Stimulated activated CD4-positive, alpha-beta T cell treated with anti-CD3 and anti-CD28 coated beads, TNF-alpha, amount 100 ng/mL, for 48 hours (primary cell): ENCODE measurements at regions not wholly inside any gene's neighbourhood (a gene's known extent, or its start where the extent isn't known, plus 50 kb on each side); places are given as distances from the start of the nearest gene placed in this dataset.
"Not testable (repeated sequence)": the region's sequence is repeated elsewhere in the genome, so short reads cannot be mapped to it uniquely, and the experiment has no call there.

Experiments used
- DNase-seq, 3 donors: peaks; one replicate each; pipeline ENCODE4 v3.0.0-alpha.2; 2020; ENCODE audit warnings: low read depth in 3 of 3

DNA sequence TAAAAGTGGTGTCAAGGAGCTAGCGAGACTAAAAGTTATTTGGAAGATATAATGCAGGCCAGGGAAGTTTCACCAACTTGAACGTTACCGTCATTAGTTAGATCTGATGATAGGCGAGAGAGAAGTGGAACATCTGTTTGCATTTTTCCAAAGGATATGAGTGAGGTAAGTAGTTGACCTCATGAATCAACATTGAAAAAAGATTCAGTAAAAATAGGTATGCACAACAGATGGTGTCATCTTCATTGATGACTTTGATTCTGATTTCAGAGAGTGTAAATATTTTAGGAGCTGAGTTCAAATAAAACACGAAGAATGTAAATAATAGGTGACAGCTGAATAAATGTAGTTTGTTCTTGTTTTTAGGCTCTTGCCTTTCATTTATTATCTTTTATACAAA, 998.9 kb upstream of the CDH6 start:
- DNase-seq: no peak

DNA sequence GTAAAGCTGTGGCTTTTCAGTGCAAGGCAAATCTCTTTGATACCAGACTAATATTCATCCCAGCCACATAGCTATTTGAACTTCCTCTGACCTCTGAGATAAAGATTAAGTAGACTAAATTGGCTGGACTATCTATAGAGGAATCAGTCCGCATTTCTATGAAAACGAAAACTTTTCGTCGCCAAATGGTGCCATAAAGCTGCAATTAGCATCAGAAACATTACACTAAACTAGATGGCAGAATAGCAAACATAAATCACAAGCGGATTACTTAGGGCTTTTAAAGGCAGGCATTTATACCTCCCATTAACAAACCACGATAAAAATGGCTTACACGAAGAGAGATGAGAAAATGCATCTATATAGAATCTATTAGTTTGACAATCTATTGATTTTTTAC, 1009.7 kb upstream of the CDH6 start:
- no peak for DNase-seq

DNA sequence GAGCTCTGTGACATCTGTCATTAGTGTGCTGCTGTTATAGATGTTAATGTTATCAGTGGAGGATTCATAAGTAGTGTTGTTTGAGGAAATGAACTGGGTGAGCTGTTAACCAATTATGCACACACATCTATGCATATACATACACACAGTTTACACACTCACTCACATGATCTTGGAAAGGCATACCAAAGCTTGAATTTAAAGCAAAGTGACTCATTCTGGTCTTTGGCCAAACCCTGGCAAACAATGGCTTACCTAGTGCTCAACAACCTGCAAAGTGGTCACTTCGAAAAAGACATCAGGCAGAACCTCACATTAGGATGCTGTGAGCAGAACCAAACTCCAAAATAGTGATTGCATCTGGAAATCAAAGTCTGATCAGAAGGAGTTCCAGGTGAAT, 1037.3 kb upstream of the CDH6 start:
- no peak for DNase-seq

DNA sequence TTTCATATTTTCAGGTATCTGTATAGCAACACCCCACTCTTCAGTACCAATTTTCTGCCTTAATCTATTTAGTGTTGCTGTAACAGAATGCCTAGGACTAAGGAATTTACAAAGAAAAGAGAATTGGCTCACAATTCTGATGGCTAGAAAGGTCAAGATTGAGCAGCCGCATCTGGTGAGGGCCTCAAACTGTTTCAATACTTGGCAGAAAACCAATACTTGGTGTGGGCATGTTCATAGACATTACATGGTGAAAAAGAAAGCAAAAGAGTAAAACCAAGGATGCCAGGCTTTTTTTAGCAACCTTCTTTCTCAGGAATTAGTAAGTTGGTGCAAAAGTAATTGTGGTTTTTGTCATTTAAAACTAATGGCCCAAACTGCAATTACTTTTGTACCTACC, 1041.1 kb upstream of the CDH6 start:
- no peak for DNase-seq

DNA sequence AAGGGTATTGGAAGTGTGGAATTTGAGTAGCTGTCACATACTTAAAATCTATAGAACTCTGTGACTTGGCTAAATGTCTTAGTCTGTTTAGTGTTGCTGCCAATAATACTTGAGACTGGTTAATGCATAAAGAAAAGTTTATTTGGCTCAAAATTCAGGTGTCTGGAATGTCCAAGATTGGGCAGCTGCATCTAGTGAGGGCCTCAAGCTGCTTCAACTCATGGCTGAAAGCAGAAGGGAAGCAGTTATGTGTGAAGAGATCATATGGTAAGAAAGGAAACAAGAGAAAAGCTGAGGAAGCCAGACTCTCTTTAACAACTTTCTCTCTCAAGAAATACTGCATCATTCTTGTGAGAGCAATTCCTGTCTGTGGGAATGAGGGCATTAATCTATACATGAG, 1043.3 kb upstream of the CDH6 start:
- no peak for DNase-seq

DNA sequence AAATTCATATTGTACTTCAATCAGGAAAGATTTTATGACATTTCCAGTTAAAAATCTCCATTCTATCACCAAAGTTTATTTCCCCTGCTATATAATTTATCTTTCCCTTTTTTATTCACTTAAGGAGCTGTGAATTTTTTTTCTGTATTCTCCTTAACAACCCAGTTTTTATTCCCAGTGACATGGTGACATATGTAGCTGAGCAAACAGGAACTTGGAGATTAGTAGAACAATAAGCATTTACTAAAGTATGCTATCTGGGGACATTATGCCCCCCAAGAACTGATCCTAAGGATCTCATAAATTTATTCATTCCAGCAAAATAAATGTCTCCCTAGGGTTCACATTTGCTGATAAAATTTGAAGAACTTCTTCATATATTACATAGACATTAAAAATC, 1044.0 kb upstream of the CDH6 start:
- no peak for DNase-seq

DNA sequence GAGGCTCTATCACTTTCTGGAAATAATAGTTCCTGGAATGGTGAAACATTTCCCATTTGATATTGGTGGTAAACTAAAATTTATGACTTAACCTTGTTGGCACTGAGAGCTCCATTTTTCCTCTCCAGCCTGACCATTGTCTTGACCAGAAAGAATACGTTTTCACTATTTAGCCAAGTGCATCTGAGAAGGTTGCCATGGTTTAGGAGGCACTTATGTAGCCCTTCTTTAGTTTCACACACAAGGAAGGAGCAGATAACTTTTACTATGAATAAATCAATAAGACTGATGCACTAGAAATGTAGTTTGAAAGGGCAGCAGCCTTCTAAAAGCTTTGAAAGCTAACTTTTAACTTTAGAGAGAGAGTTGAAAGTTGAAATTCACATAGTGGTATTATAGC, 1045.5 kb upstream of the CDH6 start:
- DNase-seq: no peak

DNA sequence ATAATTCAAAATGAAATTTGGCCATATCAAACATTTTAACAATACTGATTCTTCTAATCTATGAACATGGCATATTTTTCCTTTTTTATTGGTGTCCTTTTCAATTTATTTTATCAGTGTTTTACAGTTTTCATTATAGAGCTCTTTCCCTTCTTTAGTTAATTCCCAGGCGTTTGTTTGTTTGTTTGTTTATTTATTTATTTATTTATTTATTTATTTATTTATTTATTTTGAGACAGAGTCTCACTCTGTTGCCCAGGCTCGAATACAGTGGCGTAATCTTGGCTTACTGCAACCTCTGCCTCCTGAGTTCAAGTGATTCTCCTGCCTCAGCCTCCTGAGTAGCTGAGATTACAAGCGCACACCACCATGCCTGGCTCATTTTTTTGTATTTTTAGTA, 1049.4 kb upstream of the CDH6 start:
- not testable (repeated sequence) for DNase-seq

DNA sequence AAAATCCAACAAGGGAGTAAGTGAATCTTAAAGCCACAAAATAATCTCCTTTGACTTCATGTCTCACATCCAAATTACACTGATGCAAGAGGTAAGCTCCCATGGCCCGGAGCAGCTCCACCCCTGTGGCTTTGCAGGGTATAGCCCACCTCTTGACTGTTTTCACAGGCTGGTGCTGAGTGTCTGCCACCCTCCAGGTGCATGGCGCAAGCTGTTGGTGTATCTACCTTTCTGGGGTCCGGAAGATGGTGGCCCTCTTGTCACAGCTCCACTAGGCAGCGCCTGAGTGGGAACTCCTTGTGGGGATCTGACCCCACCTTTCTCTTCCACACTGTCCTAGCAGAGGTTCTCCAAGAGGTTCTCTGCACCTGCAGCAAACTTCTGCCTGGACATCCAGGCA, 1051.1 kb upstream of the CDH6 start:
- DNase-seq: no peak

DNA sequence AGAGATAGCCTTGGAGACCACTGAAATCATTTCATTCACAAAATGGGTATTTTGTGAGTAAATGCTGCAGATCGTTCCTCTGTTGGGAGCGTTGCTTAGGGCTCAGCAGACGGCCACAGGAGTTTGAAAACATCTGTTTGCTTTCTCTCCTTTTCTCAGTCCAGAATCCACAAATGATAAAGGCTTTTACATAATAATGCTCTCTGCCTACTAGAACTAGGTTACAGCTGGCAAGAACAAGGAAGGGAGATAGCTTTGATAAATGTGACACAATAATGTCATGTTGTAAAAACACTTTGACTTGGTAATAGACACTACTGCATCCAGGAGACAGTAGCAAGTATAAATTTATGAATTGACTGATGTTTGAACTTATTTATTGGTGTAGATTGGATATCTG, 1072.4 kb upstream of the CDH6 start:
- no peak for DNase-seq

DNA sequence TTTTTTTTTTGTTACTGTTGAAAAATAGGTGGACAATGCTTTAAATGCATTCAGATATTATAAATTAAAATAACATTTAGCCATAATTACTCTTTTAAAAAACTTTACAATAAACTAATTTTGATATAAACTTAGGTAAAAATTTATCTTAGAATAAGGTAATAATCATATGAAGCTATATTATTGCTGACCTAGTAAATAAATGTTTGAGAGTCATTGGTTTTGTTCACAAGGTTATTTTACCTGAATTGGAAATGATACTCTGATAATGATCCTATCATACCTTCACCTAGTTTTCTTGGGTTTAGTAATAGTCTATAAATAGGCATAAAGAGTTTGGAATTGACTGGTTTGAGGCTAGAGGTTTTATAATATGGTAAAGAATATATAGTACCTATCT, 1076.4 kb upstream of the CDH6 start:
- no peak for DNase-seq

DNA sequence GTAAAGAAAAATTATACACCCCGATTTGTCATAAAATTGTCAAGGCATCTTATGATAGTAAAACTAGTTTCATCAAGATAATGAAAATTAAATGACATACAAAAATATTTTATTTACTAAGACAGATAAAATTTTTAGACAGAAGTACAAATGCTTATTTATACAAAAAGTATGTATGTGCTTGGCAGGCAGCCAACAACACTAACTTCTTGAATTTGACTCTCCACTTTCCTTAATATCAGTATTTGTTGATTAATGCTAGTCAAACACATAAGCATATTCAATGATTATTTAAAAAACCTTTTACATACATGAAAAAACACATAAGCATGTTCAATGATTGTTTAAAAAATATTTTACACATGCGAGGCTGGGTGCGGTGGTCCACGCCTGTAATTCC, 1079.9 kb upstream of the CDH6 start:
- no peak for DNase-seq

DNA sequence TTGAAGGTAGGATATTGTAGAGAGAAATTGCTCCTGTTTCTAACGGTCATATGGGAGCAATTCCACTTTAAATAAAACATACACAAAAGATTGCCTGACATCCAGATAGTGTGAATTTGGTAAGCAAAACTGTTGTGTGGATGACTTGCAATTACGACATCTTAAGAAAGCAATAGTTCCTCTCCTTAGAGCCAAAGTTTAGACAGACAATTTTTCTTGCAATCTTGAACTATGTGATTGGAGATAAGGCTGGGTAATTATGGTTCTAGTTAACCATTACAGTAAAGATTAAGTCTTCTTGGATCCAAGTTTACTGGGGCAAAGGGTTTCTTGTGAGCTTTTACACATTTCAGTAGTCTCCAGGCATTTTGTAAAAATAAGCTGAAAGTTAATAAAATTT, 1080.6 kb upstream of the CDH6 start:
- no peak for DNase-seq

DNA sequence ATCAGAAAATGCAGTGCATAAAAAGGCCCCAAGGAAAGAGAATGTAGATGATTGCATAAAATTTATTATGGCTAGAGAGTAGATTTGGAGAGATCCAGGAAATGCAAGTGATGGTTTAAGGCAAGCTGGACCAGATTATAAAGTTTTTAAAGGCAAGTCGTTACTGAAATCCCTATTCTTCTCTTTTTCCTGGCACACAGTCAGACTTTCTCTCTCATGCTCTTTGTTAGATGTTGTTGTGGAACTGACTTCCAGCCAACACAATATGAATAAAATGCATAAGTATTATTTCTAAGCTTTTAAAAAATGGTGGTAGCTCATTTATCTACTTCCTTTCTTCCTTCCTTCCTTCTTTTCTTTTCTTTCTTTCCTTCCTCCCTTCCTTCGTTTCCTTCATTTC, 1085.4 kb upstream of the CDH6 start:
- no peak for DNase-seq

DNA sequence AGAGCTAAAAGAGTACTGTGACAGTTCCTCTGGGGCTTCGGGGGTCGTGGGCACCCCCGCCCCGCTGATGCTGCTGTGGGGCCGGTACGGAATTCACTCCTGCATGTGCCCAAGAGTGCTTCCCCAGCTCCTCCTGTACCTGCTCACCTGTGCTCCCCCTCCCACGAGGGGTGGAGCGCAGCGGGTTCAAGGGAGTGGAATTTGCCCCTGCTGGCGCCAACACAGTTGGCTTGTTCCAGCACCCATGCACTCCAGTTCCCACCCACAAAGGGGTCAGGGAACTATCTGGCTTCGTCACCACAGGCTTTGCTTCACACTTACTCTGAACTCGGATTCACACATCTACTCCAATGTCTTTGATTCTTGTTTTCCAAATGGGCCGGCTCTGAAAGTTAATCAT, 1086.9 kb upstream of the CDH6 start:
- no peak for DNase-seq

DNA sequence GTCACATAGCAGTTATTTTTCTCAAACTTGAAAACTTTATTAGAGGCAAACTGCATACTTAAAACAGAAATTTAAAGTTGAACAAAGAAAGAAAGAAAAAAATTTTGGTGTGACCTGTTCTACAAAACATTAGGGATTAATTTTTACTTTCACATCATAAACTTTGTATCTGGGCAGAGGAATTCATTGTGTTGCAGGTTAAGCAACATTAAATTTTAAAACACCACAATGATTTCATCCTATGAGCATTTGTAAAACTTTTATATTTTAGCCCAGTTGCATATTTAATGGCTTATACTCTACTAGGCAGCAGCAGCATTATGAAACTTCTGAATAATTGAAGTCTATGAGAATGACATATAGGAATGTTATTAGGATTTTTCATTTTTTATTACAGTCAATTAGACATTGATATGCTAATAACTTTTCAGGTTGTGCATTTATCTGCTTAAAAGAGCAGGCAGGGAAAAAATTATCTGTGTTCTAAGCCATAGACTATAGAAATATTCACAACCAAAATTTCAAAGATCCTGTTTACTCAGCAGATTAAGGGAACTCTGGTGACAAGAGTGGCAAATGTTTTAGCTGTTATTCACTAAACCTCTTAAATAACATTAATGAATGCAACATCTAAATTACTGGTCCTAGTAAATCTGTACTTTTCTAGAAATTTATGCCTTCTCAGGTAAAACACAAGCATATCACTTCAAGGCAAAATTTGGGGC, 1088.5 kb upstream of the CDH6 start:
- no peak for DNase-seq

DNA sequence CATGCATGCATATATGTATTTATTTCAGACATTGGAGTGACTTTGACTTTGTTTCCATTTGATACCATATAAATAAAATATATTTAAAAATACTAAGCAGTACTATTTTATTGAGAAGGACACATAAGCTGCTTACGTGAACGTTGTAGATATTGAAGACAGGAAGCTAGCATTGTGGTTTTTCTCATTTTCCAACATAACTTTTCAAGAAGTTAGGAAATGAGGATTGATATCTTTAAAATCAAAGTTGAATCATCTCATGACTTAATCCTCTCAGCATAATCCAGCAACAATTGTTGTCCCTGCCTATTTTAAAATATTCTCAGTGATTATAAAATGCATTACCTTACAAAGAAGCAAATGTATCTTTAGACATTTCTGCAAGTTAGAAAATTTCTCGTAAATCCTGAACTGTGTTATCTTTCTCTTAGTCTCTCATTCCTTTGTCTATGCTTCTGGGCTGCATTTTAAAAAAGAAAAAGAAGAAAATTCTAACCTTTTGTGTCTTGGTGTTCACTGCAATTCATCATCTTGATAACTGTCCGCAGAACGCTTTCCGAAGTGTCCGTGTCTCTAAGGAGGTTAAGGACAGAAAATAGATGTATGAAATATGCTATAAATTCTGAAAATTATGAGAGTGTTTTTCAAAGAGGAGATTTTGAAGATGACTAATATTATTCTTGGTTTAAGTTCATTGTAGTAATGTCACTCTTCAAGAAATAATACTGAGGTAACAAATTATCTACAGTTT, 1089.9 kb upstream of the CDH6 start:
- DNase-seq: no peak

DNA sequence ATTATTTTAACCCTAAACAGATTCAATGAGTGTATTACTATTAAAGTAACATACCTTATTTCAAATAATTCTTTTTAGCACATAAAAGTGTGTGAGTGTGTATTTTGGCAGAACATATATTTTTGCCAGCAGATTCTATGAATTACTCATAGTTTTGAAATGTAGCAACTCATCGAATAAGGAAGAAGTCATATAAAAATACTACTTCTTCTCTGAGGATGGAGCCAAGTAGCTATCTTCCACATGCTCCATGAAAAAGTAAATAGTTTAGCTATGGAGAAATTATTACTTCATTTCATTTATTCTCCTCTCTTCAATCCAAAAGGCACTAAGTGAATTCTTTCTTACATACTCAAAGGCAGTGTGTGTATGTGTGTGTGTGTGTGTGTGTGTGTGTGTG, 1090.4 kb upstream of the CDH6 start:
- DNase-seq: no peak

DNA sequence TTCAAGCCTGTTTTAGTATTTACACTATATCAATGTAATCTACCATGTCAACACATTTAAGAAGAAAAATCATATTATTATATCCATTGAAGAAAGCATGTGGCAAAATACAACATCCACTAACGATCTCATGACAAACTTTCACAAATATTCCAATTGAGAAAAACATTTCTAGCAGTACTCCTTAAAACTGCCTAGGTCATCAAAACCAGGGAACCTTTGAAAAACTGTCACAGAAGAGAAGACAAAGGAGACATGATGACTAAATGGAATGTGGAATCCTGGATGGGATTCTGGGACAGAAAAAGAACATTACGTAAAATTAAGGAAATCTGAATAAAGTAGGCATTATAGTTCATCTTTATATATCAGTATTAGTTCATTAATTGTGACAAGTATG, 1091.3 kb upstream of the CDH6 start:
- DNase-seq: no peak

DNA sequence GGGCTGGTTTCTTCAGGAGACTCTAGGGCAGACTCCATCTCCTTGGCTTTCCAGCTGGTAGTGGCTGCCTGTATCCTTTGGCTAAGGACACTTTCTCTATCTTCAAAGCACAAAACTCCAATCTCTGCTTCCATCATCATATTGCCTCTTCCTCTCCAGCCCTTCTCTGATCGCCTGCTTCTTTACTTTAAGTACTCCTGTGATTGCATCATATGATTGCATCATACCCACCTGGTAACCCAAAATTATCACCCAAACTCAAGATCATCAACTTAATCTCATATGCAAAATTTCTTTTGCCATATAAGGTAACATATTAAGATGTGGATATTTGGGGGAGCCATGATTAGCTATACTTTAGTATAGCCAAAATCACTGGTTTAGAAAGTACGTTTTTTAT, 1092.6 kb upstream of the CDH6 start:
- no peak for DNase-seq

DNA sequence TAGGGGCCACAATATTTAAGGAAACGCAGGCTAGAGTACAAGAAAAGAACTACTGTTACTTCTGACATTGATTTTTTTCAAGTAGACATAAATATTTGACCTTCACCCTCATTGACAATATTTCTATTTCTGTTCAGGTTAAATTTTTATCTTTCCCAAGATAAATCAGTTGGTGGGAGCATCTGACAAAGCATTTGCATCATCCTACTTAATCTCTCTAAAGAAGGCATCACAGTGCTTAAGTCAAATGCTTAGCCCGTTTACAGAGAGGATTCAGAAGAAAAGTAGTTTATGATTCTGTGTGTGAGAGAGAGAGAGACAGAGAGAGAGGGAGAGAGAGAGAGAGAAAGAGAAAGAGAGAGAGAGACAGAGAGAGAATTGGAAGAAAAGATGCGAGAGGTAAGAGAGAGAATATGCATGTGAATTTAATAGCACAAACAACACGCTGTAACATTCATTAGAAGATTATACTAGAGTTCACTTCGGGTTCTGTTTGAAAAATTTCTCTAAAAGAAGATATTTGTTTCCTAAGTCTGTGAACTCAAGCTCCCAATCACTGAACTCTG, 1093.3 kb upstream of the CDH6 start:
- DNase-seq: no peak

DNA sequence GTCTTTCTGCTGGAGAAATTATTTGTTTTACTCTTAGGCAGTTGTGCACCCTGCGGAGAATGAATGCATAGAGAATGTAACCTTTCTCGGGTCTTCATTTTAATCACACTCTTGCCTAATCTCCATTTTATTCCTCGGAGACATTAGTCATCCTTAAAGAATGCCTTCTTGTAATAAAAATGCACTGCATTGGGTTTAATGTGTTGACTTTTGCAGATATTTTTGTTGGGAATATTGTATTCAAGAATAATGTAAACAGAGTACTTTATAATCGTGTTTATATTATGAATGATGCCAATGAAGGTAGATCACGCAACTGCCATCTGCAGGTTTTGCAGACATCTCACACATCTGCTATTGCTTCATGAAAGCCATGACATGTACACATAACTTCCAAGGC, 1093.9 kb upstream of the CDH6 start:
- no peak for DNase-seq

DNA sequence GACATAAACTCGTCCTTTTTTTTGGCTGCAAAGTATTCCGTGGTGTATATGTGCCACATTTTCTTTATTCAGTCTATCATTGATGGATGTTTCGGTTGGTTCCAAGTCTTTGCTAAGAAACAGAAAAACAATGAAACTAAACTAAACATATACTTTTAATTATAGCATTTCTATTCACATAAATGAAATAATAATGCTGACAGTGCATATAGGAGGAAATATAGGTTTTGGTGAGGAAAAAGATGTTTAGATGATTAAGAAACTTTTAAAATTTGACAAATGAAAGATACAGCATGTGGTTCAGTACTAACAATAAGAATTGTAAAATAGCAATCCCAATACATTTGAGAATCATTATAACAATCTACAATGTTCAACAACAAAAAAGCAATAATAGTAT, 1094.5 kb upstream of the CDH6 start:
- DNase-seq: no peak
